H9 (cell line): ENCODE measurements at regions not wholly inside any gene's neighbourhood (a gene's known extent, or its start where the extent isn't known, plus 50 kb on each side); places are given as distances from the start of the nearest gene placed in this dataset.

ENCODE experiments used
- DNase-seq: peaks from one replicate; pipeline ENCODE4 v3.0.0-alpha.2; 2017
- H2AFZ ChIP-seq: one replicate; pipeline ENCODE4 v1.6.1; 2013; ENCODE audit warnings: mild to moderate bottlenecking, low read length, control low read depth, moderate library complexity
- H2AK5ac ChIP-seq: 2 replicates; pipeline ENCODE4 v1.6.1; 2013; ENCODE audit warnings: low read length, control low read depth, mixed read lengths; ENCODE audit not compliant: insufficient read length
- H2BK120ac ChIP-seq: one replicate; pipeline ENCODE4 v1.6.1; 2013; ENCODE audit warnings: low read depth, mild to moderate bottlenecking, low read length, control low read depth, inconsistent platforms; ENCODE audit not compliant: poor library complexity, severe bottlenecking
- H2BK12ac ChIP-seq: 2 replicates; pipeline ENCODE4 v1.6.1; 2013; ENCODE audit warnings: low read length, control low read depth, mixed read lengths, low read depth; ENCODE audit not compliant: insufficient read length
- H2BK15ac ChIP-seq: 2 replicates; pipeline ENCODE4 v1.6.1; 2013; ENCODE audit warnings: low read depth, low read length, control low read depth
- H2BK20ac ChIP-seq: one replicate; pipeline ENCODE4 v1.6.1; 2013; ENCODE audit warnings: low read depth, mild to moderate bottlenecking, low read length, control low read depth, inconsistent platforms; ENCODE audit not compliant: poor library complexity, severe bottlenecking
- H2BK5ac ChIP-seq: 2 replicates; pipeline ENCODE4 v1.6.1; 2013; ENCODE audit warnings: low read length, control low read depth, mixed read lengths; ENCODE audit not compliant: insufficient read length
- H3K14ac ChIP-seq: 2 replicates; pipeline ENCODE4 v1.6.1; 2013; ENCODE audit warnings: low read length, control low read depth; ENCODE audit not compliant: insufficient read depth
- H3K18ac ChIP-seq: 2 replicates; pipeline ENCODE4 v1.6.1; 2013; ENCODE audit warnings: low read depth, mild to moderate bottlenecking, mixed read lengths, low read length, control low read depth; ENCODE audit not compliant: insufficient read length
- H3K23ac ChIP-seq: 2 replicates; pipeline ENCODE4 v1.6.1; 2013; ENCODE audit warnings: low read length, control low read depth, mixed read lengths, low read depth; ENCODE audit not compliant: insufficient read length
- H3K23me2 ChIP-seq: 2 replicates; pipeline ENCODE4 v1.6.1; 2013; ENCODE audit warnings: low read depth, mild to moderate bottlenecking, mixed read lengths, low read length, control low read depth; ENCODE audit not compliant: insufficient read length, poor library complexity, severe bottlenecking
- H3K27ac ChIP-seq: 2 replicates; pipeline ENCODE4 v1.5.1; 2013; ENCODE audit warnings: low read length, control low read depth, mixed read lengths, low read depth; ENCODE audit not compliant: insufficient read length
- H3K27me3 ChIP-seq: 2 replicates; pipeline ENCODE4 v1.6.1; 2013; ENCODE audit warnings: low read length, control low read depth, inconsistent platforms; ENCODE audit not compliant: insufficient read depth
- H3K4ac ChIP-seq: 2 replicates; pipeline ENCODE4 v1.6.1; 2013; ENCODE audit warnings: low read depth, mild to moderate bottlenecking, control low read depth, inconsistent platforms, low read length, moderate library complexity
- H3K4me1 ChIP-seq: 2 replicates; pipeline ENCODE4 v1.6.1; 2013; ENCODE audit warnings: low read length, control low read depth, inconsistent platforms; ENCODE audit not compliant: insufficient read depth
- H3K4me2 ChIP-seq: 2 replicates; pipeline ENCODE4 v1.6.1; 2013; ENCODE audit warnings: low read length, control low read depth, mixed read lengths; ENCODE audit not compliant: insufficient read length, insufficient read depth
- H3K56ac ChIP-seq: 2 replicates; pipeline ENCODE4 v1.6.1; 2013; ENCODE audit warnings: low read depth, mild to moderate bottlenecking, mixed read lengths, low read length, control low read depth; ENCODE audit not compliant: insufficient read length
- H3K79me1 ChIP-seq: 2 replicates; pipeline ENCODE4 v1.6.1; 2013; ENCODE audit warnings: low read depth, mild to moderate bottlenecking, moderate library complexity, low read length, control low read depth, inconsistent platforms; ENCODE audit not compliant: insufficient read depth, poor library complexity, severe bottlenecking
- H3K79me2 ChIP-seq: 2 replicates; pipeline ENCODE4 v1.6.1; 2013; ENCODE audit warnings: low read length, control low read depth, inconsistent platforms; ENCODE audit not compliant: insufficient read depth
- H3K9ac ChIP-seq: 2 replicates; pipeline ENCODE4 v1.6.1; 2013; ENCODE audit warnings: low read length, control low read depth, mixed read lengths; ENCODE audit not compliant: insufficient read length; ENCODE audit errors: extremely low read depth
- H3K9me3 ChIP-seq: one replicate; pipeline ENCODE4 v1.6.1; 2013; ENCODE audit warnings: low read depth, low read length, inconsistent platforms; ENCODE audit not compliant: control insufficient read depth
- H3T11ph ChIP-seq: one replicate; pipeline ENCODE4 v1.6.1; 2013; ENCODE audit warnings: mild to moderate bottlenecking, low read length, control low read depth, inconsistent platforms
- H4K20me1 ChIP-seq: one replicate; pipeline ENCODE4 v1.6.1; 2013; ENCODE audit not compliant: control insufficient read depth, insufficient read length, insufficient read depth
- H4K5ac ChIP-seq: 2 replicates; pipeline ENCODE4 v1.6.1; 2013; ENCODE audit warnings: low read depth, mild to moderate bottlenecking, mixed read lengths, low read length, control low read depth; ENCODE audit not compliant: insufficient read length
- H4K8ac ChIP-seq: replicated peaks from 2 replicates; pipeline ENCODE4 v1.6.1; 2013; ENCODE audit warnings: low read length, control low read depth, mixed read lengths, low read depth; ENCODE audit not compliant: insufficient read length
- H4K91ac ChIP-seq: 2 replicates; pipeline ENCODE4 v1.6.1; 2013; ENCODE audit warnings: low read depth, mild to moderate bottlenecking, moderate library complexity, mixed read lengths, low read length, control low read depth; ENCODE audit not compliant: insufficient read length
- H3K27ac Mint-ChIP-seq, 3 experiments: 2 replicates in 2 of 3; 3 replicates in 1 of 3; pipeline ENCODE4 v1.8.0; 2020 to 2021; ENCODE audit warnings: mixed read lengths in 3 of 3, mild to moderate bottlenecking in 1 of 3, moderate library complexity in 1 of 3
- H3K27me3 Mint-ChIP-seq: 2 replicates; pipeline ENCODE4 v1.8.0; 2021; ENCODE audit warnings: low read depth, mild to moderate bottlenecking, moderate library complexity, mixed read lengths
- H3K36me3 Mint-ChIP-seq, 3 experiments: 2 replicates in 2 of 3; 3 replicates in 1 of 3; pipeline ENCODE4 v1.8.0; 2020 to 2021; ENCODE audit warnings: low read depth in 3 of 3, mixed read lengths in 3 of 3; ENCODE audit not compliant: insufficient read depth in 1 of 3
- H3K4me1 Mint-ChIP-seq, 2 experiments: 2 replicates each; pipeline ENCODE4 v1.8.0; 2020; ENCODE audit warnings: mixed read lengths in 2 of 2
- H3K4me3 Mint-ChIP-seq, 2 experiments: 2 replicates in 1 of 2; 3 replicates in 1 of 2; pipeline ENCODE4 v1.8.0; 2020 to 2021; ENCODE audit warnings: mild to moderate bottlenecking in 2 of 2, mixed read lengths in 2 of 2, moderate library complexity in 1 of 2
- H3K9me3 Mint-ChIP-seq, 2 experiments: 2 replicates in 1 of 2; 3 replicates in 1 of 2; pipeline ENCODE4 v1.8.0; 2020; ENCODE audit warnings: mild to moderate bottlenecking in 2 of 2, mixed read lengths in 2 of 2, moderate library complexity in 1 of 2
- WGBS: extraction: QIAGEN DNeasy Blood & Tissue Kit; methylation state at CpG from one replicate; pipeline ENCODE4 v1.1.7; 2013; ENCODE audit warnings: missing lambda C conversion rate, low lambda C conversion rate, mixed read lengths; ENCODE audit not compliant: insufficient read length; ENCODE audit errors: extremely low coverage; 5-methylcytosine and 5-hydroxymethylcytosine counted together
- TF ChIP-seq, protein P1 (sequence below): fragments of 200-600 bp; sonication (generic); conservative IDR thresholded peaks from 3 replicates; pipeline ENCODE4 v1.8.0; 2021; ENCODE audit warnings: antibody characterized with exemption, mild to moderate bottlenecking

DNA sequence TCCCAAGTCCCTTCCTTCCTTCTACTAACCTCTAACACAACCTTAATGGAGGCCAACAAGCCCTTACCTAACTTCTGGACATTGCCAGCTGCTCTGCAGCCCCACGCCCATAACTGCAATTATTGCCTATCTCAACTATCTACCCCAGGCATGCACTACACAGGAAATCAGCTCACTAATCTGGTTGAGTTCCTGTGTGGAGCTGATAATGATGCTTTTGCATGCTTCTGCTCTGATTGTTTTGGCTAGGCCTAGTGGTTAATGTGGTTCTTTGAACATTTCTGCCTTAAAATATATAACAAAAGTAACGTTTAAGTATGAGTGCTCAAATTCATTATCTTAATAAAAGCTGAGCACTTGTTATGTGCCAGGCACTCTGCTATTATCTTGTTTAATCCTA is 463.9 kb downstream of the MFSD1 start:
- Histone ChIP-seq H3K23ac (no peak overlapping the region), H3K56ac (no peak overlapping the region), H2AFZ (no peak overlapping the region), H4K20me1 (no peaks in the 10 kb centered on the region), H2BK15ac (no peak overlapping the region), H3K4ac (no peak overlapping the region), H3K23me2 (no peaks in the 10 kb centered on the region), H3K79me2 (no peaks in the 10 kb centered on the region), H3K4me1 (no peaks in the 10 kb centered on the region), H2BK12ac (no peak overlapping the region), H3K27me3 (no peaks in the 10 kb centered on the region), H2BK5ac (no peak overlapping the region), H2BK120ac (no peak overlapping the region), H3K14ac (no peak overlapping the region), H4K5ac (no peak overlapping the region), H2AK5ac (no peak overlapping the region), H3K9ac (no peak overlapping the region), H2BK20ac (no peak overlapping the region), H4K91ac (no peak overlapping the region), H3K18ac (no peak overlapping the region), H4K8ac (no peak overlapping the region), H3T11ph (no peak overlapping the region), H3K9me3 (no peaks in the 10 kb centered on the region), H3K4me2 (no peak overlapping the region), H3K27ac (no peak overlapping the region), H3K79me1 (no peaks in the 10 kb centered on the region)
- Mint-ChIP-seq H3K4me1 (no peaks in the 10 kb centered on the region), H3K27ac (no peak overlapping the region), H3K27me3 (peaks cover 6% of the 10 kb centered on the region), H3K4me3 (no peak overlapping the region), H3K36me3 (no peaks in the 10 kb centered on the region), H3K9me3 (no peaks in the 10 kb centered on the region)
- WGBS: no CpG with 5 or more reads among the region's 2 CpGs
- DNase-seq: no peak
- TF ChIP-seq, protein P1, sequence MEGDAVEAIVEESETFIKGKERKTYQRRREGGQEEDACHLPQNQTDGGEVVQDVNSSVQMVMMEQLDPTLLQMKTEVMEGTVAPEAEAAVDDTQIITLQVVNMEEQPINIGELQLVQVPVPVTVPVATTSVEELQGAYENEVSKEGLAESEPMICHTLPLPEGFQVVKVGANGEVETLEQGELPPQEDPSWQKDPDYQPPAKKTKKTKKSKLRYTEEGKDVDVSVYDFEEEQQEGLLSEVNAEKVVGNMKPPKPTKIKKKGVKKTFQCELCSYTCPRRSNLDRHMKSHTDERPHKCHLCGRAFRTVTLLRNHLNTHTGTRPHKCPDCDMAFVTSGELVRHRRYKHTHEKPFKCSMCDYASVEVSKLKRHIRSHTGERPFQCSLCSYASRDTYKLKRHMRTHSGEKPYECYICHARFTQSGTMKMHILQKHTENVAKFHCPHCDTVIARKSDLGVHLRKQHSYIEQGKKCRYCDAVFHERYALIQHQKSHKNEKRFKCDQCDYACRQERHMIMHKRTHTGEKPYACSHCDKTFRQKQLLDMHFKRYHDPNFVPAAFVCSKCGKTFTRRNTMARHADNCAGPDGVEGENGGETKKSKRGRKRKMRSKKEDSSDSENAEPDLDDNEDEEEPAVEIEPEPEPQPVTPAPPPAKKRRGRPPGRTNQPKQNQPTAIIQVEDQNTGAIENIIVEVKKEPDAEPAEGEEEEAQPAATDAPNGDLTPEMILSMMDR: no peak
